ENCODE measurements at regions not wholly inside any gene's neighbourhood (a gene's known extent, or its start where the extent isn't known, plus 50 kb on each side); places are given as distances from the start of the nearest gene placed in this dataset.

DNA sequence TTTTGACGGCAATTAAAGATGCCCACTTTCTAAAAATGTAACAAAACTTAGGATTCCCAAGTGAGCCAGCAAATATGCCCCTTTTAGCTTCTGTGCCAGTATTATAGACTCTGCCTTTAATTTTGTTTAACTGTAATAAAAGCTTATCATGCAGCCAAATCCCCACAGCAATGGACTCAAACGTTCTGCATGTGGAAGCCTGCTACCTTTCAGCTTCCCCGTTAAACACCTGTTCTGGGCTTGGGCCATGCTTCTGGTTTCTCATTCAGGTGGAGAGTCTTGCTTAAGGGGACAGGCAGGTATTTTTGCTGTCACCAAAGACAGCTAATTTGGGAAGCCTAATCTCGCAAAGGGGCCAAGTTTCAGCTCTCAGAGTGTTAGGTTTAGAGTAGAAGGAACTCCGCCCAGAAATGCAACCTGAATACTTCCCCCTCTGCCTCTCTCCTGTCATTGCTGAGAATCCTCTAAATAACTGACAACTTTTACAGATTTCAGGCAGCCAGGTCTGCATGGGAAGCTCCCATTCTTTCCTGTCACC is 399.4 kb upstream of the ATP11B start:
- BruUV-seq (replicated peaks): no TSS peak
- Histone ChIP-seq H3K4me3 (ENCODE audit: low read depth, low read length, poor library complexity, severe bottlenecking) (peak overlapping the region; percentile 37), H3K27ac (ENCODE audit: low read depth, low read length, poor library complexity, severe bottlenecking) (peak overlapping the region; percentile 84), H3K4me2 (ENCODE audit: low read length) (peak overlapping the region; percentile 73), H3K79me2 (ENCODE audit: insufficient read depth, low read depth, low read length) (peaks cover 61% of the 10 kb centered on the region), H3K36me3 (ENCODE audit: insufficient read depth, low read length) (peaks cover 43% of the 10 kb centered on the region), H2AFZ (ENCODE audit: low read length) (peak overlapping the region; percentile 71; the same call in 1 of the 2 replicates), H3K4me1 (ENCODE audit: insufficient read depth, low read length, poor library complexity, severe bottlenecking) (peaks cover 75% of the 10 kb centered on the region), H3K9me2 (ENCODE audit: insufficient read depth, low read length) (no peaks in the 10 kb centered on the region), H4K20me1 (ENCODE audit: insufficient read depth, low read length) (no peaks in the 10 kb centered on the region), H3K9me3 (ENCODE audit: low read length) (peaks cover 27% of the 10 kb centered on the region)
- intact Hi-C loops (cut with micrococcal nuclease; ENCODE audit: unreplicated experiment): loop anchor here (5.0 to 10.0 kb wide), 4 partner anchors 47 to 401 kb away; partner anchors contain the start of gene ATP11B
- ChIA-PET POLR2A (interaction anchor here (0.6 to 4.1 kb wide), 20 partner anchors 9 to 652 kb away, joined by 3 to 36 read pairs (median 4); no protein-coding TSS in a partner anchor), CTCF (ENCODE audit: unreplicated experiment) (interaction anchor here (0.5 to 1.9 kb wide), 2 partner anchors 10 to 13 kb away, joined by 3 to 7 read pairs; no protein-coding TSS in a partner anchor)
- DNase-seq (ENCODE audit: low spot score): peak; percentile 75
- TF ChIP-seq, protein P1, sequence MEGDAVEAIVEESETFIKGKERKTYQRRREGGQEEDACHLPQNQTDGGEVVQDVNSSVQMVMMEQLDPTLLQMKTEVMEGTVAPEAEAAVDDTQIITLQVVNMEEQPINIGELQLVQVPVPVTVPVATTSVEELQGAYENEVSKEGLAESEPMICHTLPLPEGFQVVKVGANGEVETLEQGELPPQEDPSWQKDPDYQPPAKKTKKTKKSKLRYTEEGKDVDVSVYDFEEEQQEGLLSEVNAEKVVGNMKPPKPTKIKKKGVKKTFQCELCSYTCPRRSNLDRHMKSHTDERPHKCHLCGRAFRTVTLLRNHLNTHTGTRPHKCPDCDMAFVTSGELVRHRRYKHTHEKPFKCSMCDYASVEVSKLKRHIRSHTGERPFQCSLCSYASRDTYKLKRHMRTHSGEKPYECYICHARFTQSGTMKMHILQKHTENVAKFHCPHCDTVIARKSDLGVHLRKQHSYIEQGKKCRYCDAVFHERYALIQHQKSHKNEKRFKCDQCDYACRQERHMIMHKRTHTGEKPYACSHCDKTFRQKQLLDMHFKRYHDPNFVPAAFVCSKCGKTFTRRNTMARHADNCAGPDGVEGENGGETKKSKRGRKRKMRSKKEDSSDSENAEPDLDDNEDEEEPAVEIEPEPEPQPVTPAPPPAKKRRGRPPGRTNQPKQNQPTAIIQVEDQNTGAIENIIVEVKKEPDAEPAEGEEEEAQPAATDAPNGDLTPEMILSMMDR (conservative IDR thresholded peaks at IDR 0.05; ENCODE audit: low read length): no peak
- no peak for TF ChIP-seq EZH2phosphoT487 (IDR thresholded peaks at IDR 0.05; ENCODE audit: borderline replicate concordance, low read depth, low read length)

DNA sequence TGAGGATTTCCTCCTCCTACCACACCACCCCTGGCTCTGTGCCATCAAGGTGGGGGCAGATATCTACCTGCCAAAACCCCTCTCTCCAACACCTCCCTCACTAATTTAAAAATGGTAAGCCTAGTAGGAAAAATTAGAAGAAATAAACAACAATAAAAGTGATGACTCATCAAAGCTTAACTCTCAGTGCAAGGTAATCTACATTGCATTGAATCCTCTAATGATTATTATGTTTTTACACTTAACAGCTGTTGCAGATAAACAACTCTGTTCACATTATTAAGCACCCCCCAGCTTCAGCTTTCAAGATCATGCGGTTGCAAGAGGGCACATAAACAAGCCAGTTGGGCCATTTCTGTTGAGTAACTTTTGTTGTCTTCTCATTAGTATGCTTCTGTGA is 396.1 kb upstream of the ATP11B start:
- Histone ChIP-seq H3K4me1 (ENCODE audit: insufficient read depth, low read length, poor library complexity, severe bottlenecking) (peaks cover 93% of the 10 kb centered on the region), H3K4me2 (ENCODE audit: low read length) (no peak overlapping the region; the same call in 1 of the 2 replicates), H3K27ac (ENCODE audit: low read depth, low read length, poor library complexity, severe bottlenecking) (no peak overlapping the region), H3K4me3 (ENCODE audit: low read depth, low read length, poor library complexity, severe bottlenecking) (no peak overlapping the region), H3K9me3 (ENCODE audit: low read length) (peaks cover 6% of the 10 kb centered on the region; the same call in 1 of the 2 replicates), H2AFZ (ENCODE audit: low read length) (no peak overlapping the region; the same call in 1 of the 2 replicates), H3K9me2 (ENCODE audit: insufficient read depth, low read length) (no peaks in the 10 kb centered on the region), H3K79me2 (ENCODE audit: insufficient read depth, low read depth, low read length) (peaks cover 51% of the 10 kb centered on the region), H4K20me1 (ENCODE audit: insufficient read depth, low read length) (no peaks in the 10 kb centered on the region), H3K36me3 (ENCODE audit: insufficient read depth, low read length) (peaks cover 29% of the 10 kb centered on the region)
- POLR2A ChIA-PET: interaction anchor here (1.2 to 1.7 kb wide), 5 partner anchors 11 to 20 kb away, joined by 3 to 7 read pairs (median 4); no protein-coding TSS in a partner anchor
- intact Hi-C loops (cut with micrococcal nuclease; ENCODE audit: unreplicated experiment): loop anchor here (10.0 kb wide), 1 partner anchor 398 kb away; the partner anchor contains the start of gene ATP11B
- BruUV-seq (replicated peaks): no TSS peak
- DNase-seq (ENCODE audit: low spot score): no peak
- CTCF ChIA-PET (ENCODE audit: unreplicated experiment): interaction anchor here (1.7 kb wide), 1 partner anchor 8 kb away, joined by 7 read pairs; no protein-coding TSS in a partner anchor
- TF ChIP-seq, protein P1 (conservative IDR thresholded peaks at IDR 0.05; ENCODE audit: low read length): no peak
- no peak for TF ChIP-seq EZH2phosphoT487 (IDR thresholded peaks at IDR 0.05; ENCODE audit: borderline replicate concordance, low read depth, low read length)
